GM12874 (cell line): ENCODE measurements at regions not wholly inside any gene's neighbourhood (a gene's known extent, or its start where the extent isn't known, plus 50 kb on each side); places are given as distances from the start of the nearest gene placed in this dataset.

Source experiments
- TF ChIP-seq, protein P1 (sequence below): IDR thresholded peaks from 2 replicates; pipeline ENCODE4 v1.5.1; 2011; ENCODE audit warnings: low read depth, mild to moderate bottlenecking, control low read depth, low read length, moderate library complexity; ENCODE audit not compliant: insufficient read depth

- TF ChIP-seq, protein P1, sequence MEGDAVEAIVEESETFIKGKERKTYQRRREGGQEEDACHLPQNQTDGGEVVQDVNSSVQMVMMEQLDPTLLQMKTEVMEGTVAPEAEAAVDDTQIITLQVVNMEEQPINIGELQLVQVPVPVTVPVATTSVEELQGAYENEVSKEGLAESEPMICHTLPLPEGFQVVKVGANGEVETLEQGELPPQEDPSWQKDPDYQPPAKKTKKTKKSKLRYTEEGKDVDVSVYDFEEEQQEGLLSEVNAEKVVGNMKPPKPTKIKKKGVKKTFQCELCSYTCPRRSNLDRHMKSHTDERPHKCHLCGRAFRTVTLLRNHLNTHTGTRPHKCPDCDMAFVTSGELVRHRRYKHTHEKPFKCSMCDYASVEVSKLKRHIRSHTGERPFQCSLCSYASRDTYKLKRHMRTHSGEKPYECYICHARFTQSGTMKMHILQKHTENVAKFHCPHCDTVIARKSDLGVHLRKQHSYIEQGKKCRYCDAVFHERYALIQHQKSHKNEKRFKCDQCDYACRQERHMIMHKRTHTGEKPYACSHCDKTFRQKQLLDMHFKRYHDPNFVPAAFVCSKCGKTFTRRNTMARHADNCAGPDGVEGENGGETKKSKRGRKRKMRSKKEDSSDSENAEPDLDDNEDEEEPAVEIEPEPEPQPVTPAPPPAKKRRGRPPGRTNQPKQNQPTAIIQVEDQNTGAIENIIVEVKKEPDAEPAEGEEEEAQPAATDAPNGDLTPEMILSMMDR = no peak
Measured at GRCh38 chr12:54725233-54725843, 77.2 kb upstream of the DCD start.

- TF ChIP-seq, protein P1 = peak; percentile 66
Measured at GRCh38 chr12:54723379-54724256, 75.5 kb upstream of the DCD start.

DNA sequence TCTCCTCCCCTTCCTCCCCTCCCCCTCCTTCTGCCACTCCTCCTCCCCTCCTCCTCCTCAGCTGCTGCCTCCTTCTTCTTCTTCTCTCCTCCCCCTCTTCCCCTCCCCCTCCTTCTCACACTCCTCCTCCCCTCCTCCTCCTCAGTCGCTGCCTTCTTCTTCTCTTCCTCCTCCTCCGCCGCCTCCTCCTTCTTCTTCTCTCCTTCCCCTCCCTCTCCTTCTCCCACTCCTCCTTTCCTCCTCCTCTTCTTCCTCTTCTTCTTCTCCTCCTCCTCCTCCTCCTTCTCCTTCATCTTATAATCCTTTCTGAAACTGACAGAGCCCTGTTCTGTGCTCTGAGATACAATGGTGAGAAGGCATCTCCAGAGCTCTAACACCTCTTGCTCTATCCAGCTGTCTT lies 73.1 kb upstream of the DCD start:
- TF ChIP-seq, protein P1 = no peak

- TF ChIP-seq, protein P1 = no peak
Measured at GRCh38 chr12:54719691-54720090, 71.5 kb upstream of the DCD start.

DNA sequence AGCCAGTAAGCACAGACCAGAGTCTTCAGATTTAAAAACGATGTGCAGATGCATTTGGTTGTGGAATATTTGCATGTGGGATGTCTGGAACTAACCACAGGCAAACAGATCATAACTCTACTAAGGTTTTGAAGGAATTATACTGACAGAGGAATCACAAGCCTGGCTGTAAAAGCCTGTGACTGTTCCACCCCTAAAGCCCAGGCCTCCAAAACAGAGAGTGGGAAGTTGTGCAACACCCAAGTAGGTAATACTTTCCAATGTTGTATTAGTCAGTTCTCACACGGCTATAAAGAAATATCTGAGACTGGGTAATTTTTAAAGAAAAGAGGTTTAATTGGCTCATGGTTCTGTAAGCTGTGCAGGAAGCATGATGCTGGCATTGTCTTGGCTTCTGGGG lies 68.1 kb upstream of the DCD start:
- TF ChIP-seq, protein P1 = no peak

DNA sequence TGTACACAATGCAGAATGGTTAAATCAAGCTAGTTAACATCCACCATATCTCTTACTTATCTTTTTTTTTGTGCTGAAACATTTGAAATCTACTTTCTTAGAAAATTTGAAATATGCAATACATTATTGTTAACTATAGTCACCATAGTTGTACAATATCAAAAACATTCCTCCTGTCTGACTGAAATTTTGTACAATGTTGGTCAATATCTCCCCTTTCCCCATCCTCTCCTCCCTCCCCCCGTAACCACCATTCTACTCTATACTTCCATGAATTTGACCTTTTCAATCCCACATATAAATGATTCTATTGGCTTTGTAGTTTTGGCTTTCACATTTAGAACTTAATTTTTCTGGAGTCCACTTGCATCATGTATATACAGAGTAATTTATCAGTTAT lies 63.5 kb upstream of the DCD start:
- TF ChIP-seq, protein P1 = no peak

DNA sequence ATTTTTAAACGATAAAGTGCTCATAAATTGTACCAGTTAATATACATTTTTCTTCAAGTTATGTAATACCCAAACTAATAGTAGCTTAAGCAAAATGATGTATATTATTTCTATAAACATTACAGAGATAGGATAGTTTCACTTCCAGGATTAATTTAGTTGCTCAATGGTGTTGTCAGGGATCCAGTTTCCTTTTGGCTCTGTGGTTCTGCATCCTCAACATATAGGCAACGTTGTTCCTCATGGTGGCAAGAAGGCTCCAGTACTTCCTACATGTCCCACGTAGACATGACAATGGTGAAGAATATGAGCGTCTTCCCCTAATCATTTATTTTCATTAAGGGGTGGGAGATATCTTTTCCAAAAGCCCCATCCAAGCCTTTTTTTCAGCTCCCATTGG lies 60.7 kb upstream of the DCD start:
- TF ChIP-seq, protein P1 = no peak
